SK-N-SH (cell line): ENCODE measurements at regions not wholly inside any gene's neighbourhood (a gene's known extent, or its start where the extent isn't known, plus 50 kb on each side); places are given as distances from the start of the nearest gene placed in this dataset.

Experiments
- CTCF ChIA-PET: fragments of 300-600, 350-600 bp; formaldehyde crosslinking; extraction: SDS; loops from one replicate; lab custom pipeline; 2021; lab: Yijun Ruan, JAX
- POLR2A ChIA-PET: fragments of 350-600 bp; sonication (Branson Sonifier 250); formaldehyde crosslinking; extraction: SDS; loops from one replicate; lab custom pipeline; 2020; ENCODE audit warnings: antibody characterized with exemption, inconsistent platforms; lab: Yijun Ruan, JAX
- DNase-seq: peaks from one replicate; pipeline ENCODE4 v3.0.0; 2012
- H2AFZ ChIP-seq: fragments of 200-600 bp; sonication (generic); 2 replicates; pipeline ENCODE4 v1.8.1; 2016; ENCODE audit warnings: antibody characterized with exemption, mild to moderate bottlenecking, low read depth
- H3F3A ChIP-seq: fragments of 200-600 bp; sonication (generic); replicated peaks from 2 replicates; pipeline ENCODE3; 2016; ENCODE audit warnings: antibody characterized with exemption, mild to moderate bottlenecking; ENCODE audit not compliant: insufficient read depth
- H3K27ac ChIP-seq, 2 experiments: fragments of 200-500 bp in 1 of 2; fragments of 200-600 bp in 1 of 2; sonication (Bioruptor generic) in 1 of 2; sonication (generic), shearing (Covaris generic) in 1 of 2; 2 replicates each; pipeline versions ENCODE4 v1.5.1 to v1.6.1; 2014 to 2016; ENCODE audit warnings: low read depth in 2 of 2, inconsistent platforms in 1 of 2, low read length in 1 of 2, mild to moderate bottlenecking in 1 of 2, mixed read lengths in 1 of 2
- H3K27me3 ChIP-seq: fragments of 200-600 bp; sonication (generic), shearing (Covaris generic); 2 replicates; pipeline ENCODE4 v1.6.1; 2016; ENCODE audit warnings: mixed run types; ENCODE audit not compliant: insufficient read depth
- H3K36me3 ChIP-seq, 2 experiments: fragments of 200-500 bp in 1 of 2; fragments of 200-600 bp in 1 of 2; sonication (Bioruptor generic) in 1 of 2; sonication (generic) in 1 of 2; replicated peaks in 1 of 2; 2 replicates each; pipeline versions ENCODE3 to v1.5.1; 2014 to 2016; ENCODE audit warnings: low read length in 1 of 2, mild to moderate bottlenecking in 1 of 2; ENCODE audit not compliant: insufficient read depth in 2 of 2, control insufficient read depth in 1 of 2
- H3K4me1 ChIP-seq, 2 experiments: fragments of 200-500 bp in 1 of 2; fragments of 200-600 bp in 1 of 2; sonication (Bioruptor generic) in 1 of 2; sonication (generic), shearing (Covaris generic) in 1 of 2; 2 replicates each; pipeline versions ENCODE4 v1.5.1 to v1.6.1; 2014 to 2016; ENCODE audit warnings: low read depth in 1 of 2, low read length in 1 of 2, mixed run types in 1 of 2; ENCODE audit not compliant: insufficient read depth in 2 of 2, control insufficient read depth in 1 of 2
- H3K4me2 ChIP-seq: fragments of 200-600 bp; sonication (generic), shearing (Covaris generic); 2 replicates; pipeline ENCODE4 v1.6.1; 2017; ENCODE audit warnings: mixed run types
- H3K4me3 ChIP-seq, 2 experiments: fragments of 200-500 bp in 1 of 2; fragments of 200-600 bp in 1 of 2; sonication (Bioruptor generic) in 1 of 2; sonication (generic), shearing (Covaris generic) in 1 of 2; 2 replicates each; pipeline versions ENCODE4 v1.5.1 to v1.8.1; 2014 to 2016; ENCODE audit warnings: low read depth in 2 of 2, inconsistent platforms in 1 of 2, low read length in 1 of 2, mild to moderate bottlenecking in 1 of 2, mixed read lengths in 1 of 2, moderate library complexity in 1 of 2
- H3K79me2 ChIP-seq: fragments of 200-600 bp; sonication (generic); 2 replicates; pipeline ENCODE4 v1.8.1; 2017; ENCODE audit warnings: mild to moderate bottlenecking; ENCODE audit not compliant: insufficient read depth
- H3K9ac ChIP-seq: fragments of 200-600 bp; sonication (generic); 2 replicates; pipeline ENCODE4 v1.6.1; 2017; ENCODE audit warnings: mixed run types
- H3K9me2 ChIP-seq: fragments of 200-600 bp; sonication (generic); 2 replicates; pipeline ENCODE4 v1.6.1; 2017; ENCODE audit warnings: mixed run types
- H3K9me3 ChIP-seq: fragments of 200-600 bp; sonication (generic); 2 replicates; pipeline ENCODE4 v1.6.1; 2017; ENCODE audit warnings: mixed run types, mild to moderate bottlenecking, moderate library complexity
- H4K20me1 ChIP-seq: fragments of 200-600 bp; sonication (generic); 2 replicates; pipeline ENCODE4 v1.6.1; 2017; ENCODE audit warnings: mild to moderate bottlenecking, mixed run types; ENCODE audit not compliant: insufficient read depth
- CTCF ChIP-seq: fragments of 200-600 bp; sonication (generic); IDR thresholded peaks from 2 replicates; pipeline ENCODE4 v1.6.1; 2017; ENCODE audit warnings: antibody characterized with exemption, mild to moderate bottlenecking, moderate library complexity
- ELF1 ChIP-seq: IDR thresholded peaks from 2 replicates; pipeline ENCODE4 v1.4.0; 2012
- EZH2phosphoT487 ChIP-seq: fragments of 200-600 bp; sonication (generic); IDR thresholded peaks from 2 replicates; pipeline ENCODE4 v1.6.1; 2017; ENCODE audit warnings: low read depth, mixed run types, mild to moderate bottlenecking, antibody characterized with exemption, moderate library complexity, borderline replicate concordance
- FOXJ3 ChIP-seq: sonication (generic); formaldehyde crosslinking; IDR thresholded peaks from 2 replicates; pipeline ENCODE4 v1.5.1; 2020; ENCODE audit warnings: mild to moderate bottlenecking, missing genetic modification reagents
- FOXM1 ChIP-seq: IDR thresholded peaks from 2 replicates; pipeline ENCODE4 v1.4.0; 2012; ENCODE audit warnings: low read depth, mild to moderate bottlenecking
- GABPA ChIP-seq: IDR thresholded peaks from 2 replicates; pipeline ENCODE4 v1.4.0; 2012; ENCODE audit warnings: low read depth, mild to moderate bottlenecking
- MAX ChIP-seq: IDR thresholded peaks from 2 replicates; pipeline ENCODE4 v1.4.0; 2012; ENCODE audit warnings: low read depth
- NFIC ChIP-seq: IDR thresholded peaks from 2 replicates; pipeline ENCODE4 v1.4.0; 2012; ENCODE audit warnings: borderline replicate concordance
- POLR2AphosphoS5 ChIP-seq: IDR thresholded peaks from 2 replicates; pipeline ENCODE4 v1.6.1; 2012; ENCODE audit warnings: low read depth, low read length
- RCOR1 ChIP-seq: fragments of 150-350 bp; IDR thresholded peaks from 2 replicates; pipeline ENCODE4 v1.6.1; 2017; ENCODE audit warnings: antibody characterized with exemption, low read length
- TAF1 ChIP-seq: IDR thresholded peaks from 2 replicates; pipeline ENCODE4 v1.6.1; 2012; ENCODE audit warnings: low read depth, mild to moderate bottlenecking, low read length, moderate library complexity, borderline replicate concordance
- TEAD4 ChIP-seq: IDR thresholded peaks from 2 replicates; pipeline ENCODE4 v1.4.0; 2012; ENCODE audit warnings: mild to moderate bottlenecking, borderline replicate concordance; ENCODE audit not compliant: insufficient read depth
- USF1 ChIP-seq: IDR thresholded peaks from 2 replicates; pipeline ENCODE4 v1.4.0; 2012; ENCODE audit warnings: low read depth, borderline replicate concordance
- USF2 ChIP-seq: fragments of 150-350 bp; IDR thresholded peaks from 2 replicates; pipeline ENCODE4 v1.6.1; 2017; ENCODE audit warnings: antibody characterized with exemption, low read length, low read depth, borderline replicate concordance
- WGBS: methylation state at CpG from one replicate; pipeline ENCODE4 v1.1.6; 2017; ENCODE audit warnings: low lambda C conversion rate; 5-methylcytosine and 5-hydroxymethylcytosine counted together

- H3K9ac ChIP-seq = no peak overlapping the region
- 5% methylated on average over 7 of the region's 7 CpGs for WGBS
- no peak overlapping the region for H2AFZ ChIP-seq
- H3K9me3 ChIP-seq = no peaks in the 10 kb centered on the region
- ChIA-PET POLR2A (no interaction called here), CTCF (no interaction called here)
- H3K36me3 ChIP-seq = no peaks in the 10 kb centered on the region
- H3F3A ChIP-seq = no peaks in the 10 kb centered on the region
- no peaks in the 10 kb centered on the region for H3K9me2 ChIP-seq
- no peak for DNase-seq
- no peak overlapping the region for H3K4me2 ChIP-seq
- H4K20me1 ChIP-seq = no peaks in the 10 kb centered on the region
- H3K4me3 ChIP-seq = no peak overlapping the region
- TF ChIP-seq RCOR1 (no peak), CTCF (no peak), FOXJ3 (CRISPR knock-in tag) (no peak), USF1 (no peak), EZH2phosphoT487 (no peak), NFIC (no peak), USF2 (no peak), TAF1 (no peak), FOXM1 (no peak), ELF1 (no peak), GABPA (no peak), MAX (no peak), TEAD4 (no peak)
- no peaks in the 10 kb centered on the region for H3K4me1 ChIP-seq
- no peak overlapping the region for H3K27ac ChIP-seq
- H3K27me3 ChIP-seq = peaks cover 6% of the 10 kb centered on the region; the same call in 1 of the 2 replicates
- H3K79me2 ChIP-seq = no peaks in the 10 kb centered on the region
Measured at GRCh38 chr5:7047511-7048261, 334.5 kb downstream of the TENT4A start.

GRCh38 chr5:7050986-7051385, 337.8 kb downstream of the TENT4A start:
- no peaks in the 10 kb centered on the region for H3K9me2 ChIP-seq
- WGBS = 0% methylated on average over 1 of the region's 1 CpG
- H3K36me3 ChIP-seq = no peaks in the 10 kb centered on the region
- H3K9ac ChIP-seq = no peak overlapping the region
- CTCF ChIA-PET = no interaction called here
- H3F3A ChIP-seq = no peaks in the 10 kb centered on the region
- TF ChIP-seq ELF1 = no peak
- no peak for TF ChIP-seq POLR2AphosphoS5
- TF ChIP-seq, all 33 proteins: peak for 0
- POLR2A ChIA-PET = no interaction called here
- Histone ChIP-seq H3K4me3 (no peak overlapping the region), H3K27me3 (no peaks in the 10 kb centered on the region), H4K20me1 (no peaks in the 10 kb centered on the region), H3K9me3 (no peaks in the 10 kb centered on the region), H3K27ac (no peak overlapping the region), H3K4me1 (no peaks in the 10 kb centered on the region), H2AFZ (no peak overlapping the region), H3K79me2 (no peaks in the 10 kb centered on the region), H3K4me2 (no peak overlapping the region)
- no peak for DNase-seq
